ENCODE measurements at regions not wholly inside any gene's neighbourhood (a gene's known extent, or its start where the extent isn't known, plus 50 kb on each side); places are given as distances from the start of the nearest gene placed in this dataset.

DNA sequence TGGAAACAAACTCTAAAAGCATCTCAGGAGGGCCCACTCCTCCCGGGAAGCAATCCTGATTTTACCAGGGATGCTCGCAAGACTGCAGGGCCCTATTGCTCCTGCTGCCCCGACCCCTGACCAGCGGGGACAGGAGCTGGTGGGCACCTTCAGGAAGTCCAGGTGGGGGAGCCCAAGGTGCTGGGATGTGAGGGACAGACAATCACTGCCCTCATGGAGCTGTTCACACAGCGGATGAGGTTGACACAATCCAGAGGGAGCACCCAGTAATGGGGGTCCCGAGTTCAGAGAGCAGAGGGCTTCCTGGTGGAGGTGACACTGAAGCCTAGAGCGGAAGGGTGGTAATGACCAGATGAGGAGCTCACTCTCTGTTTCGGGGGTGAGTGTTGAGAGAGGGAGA lies 126.2 kb downstream of the FOXL1 start:
- TF ChIP-seq, protein P1, sequence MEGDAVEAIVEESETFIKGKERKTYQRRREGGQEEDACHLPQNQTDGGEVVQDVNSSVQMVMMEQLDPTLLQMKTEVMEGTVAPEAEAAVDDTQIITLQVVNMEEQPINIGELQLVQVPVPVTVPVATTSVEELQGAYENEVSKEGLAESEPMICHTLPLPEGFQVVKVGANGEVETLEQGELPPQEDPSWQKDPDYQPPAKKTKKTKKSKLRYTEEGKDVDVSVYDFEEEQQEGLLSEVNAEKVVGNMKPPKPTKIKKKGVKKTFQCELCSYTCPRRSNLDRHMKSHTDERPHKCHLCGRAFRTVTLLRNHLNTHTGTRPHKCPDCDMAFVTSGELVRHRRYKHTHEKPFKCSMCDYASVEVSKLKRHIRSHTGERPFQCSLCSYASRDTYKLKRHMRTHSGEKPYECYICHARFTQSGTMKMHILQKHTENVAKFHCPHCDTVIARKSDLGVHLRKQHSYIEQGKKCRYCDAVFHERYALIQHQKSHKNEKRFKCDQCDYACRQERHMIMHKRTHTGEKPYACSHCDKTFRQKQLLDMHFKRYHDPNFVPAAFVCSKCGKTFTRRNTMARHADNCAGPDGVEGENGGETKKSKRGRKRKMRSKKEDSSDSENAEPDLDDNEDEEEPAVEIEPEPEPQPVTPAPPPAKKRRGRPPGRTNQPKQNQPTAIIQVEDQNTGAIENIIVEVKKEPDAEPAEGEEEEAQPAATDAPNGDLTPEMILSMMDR (conservative IDR thresholded peaks at IDR 0.05; ENCODE audit: low read depth, low read length): no peak
- TF ChIP-seq EZH2 (IDR thresholded peaks at IDR 0.05; ENCODE audit: borderline replicate concordance, low read depth, low read length, poor library complexity, severe bottlenecking): no peak
